DMS153 (cell line): ENCODE measurements at regions not wholly inside any gene's neighbourhood (a gene's known extent, or its start where the extent isn't known, plus 50 kb on each side); places are given as distances from the start of the nearest gene placed in this dataset.
A peak's percentile ranks its signal among the peaks of the same experiment; 100 is the strongest.

Experiments used
- DNase-seq: peaks from one replicate; lab custom pipeline; 2025; lab: John Stamatoyannopoulos, UW

DNA sequence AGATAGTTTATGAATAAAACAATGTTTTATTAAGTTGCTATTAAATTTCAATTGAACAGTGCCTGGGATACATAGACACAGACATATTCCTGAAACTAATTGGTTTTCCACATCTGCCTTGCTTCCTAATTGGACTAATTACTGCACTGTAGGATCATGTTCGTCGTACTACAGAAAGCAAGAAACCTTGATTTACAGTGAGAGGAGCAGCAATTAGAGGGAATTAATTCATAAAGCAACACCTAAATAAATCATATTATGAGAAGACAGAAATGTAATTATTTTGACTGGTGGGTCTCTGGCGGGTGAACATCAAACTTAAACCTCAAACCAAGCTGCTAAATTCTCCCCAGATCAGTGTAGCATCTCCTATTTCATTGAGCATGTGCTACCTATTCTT lies 124.6 kb upstream of the CAMK1G start:
- DNase-seq = no peak

DNA sequence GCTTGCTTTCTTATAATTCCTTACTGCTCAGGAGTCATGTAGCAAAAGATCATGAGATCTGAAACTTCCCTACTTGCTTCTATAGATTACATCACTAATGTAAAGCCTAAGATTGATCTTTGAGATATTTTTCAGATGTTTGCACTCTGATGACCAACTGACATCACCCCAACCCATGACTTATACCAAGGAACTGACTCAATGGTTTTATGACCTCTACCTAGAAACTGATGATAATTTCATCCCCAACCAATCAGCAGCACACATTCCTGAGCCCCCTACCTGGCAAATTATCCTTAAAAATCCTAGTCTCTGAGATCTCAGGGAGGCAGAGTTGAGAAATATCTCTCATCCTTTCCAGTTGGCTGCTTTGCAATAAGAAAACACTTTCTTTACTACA lies 122.3 kb upstream of the CAMK1G start:
- no peak for DNase-seq

DNA sequence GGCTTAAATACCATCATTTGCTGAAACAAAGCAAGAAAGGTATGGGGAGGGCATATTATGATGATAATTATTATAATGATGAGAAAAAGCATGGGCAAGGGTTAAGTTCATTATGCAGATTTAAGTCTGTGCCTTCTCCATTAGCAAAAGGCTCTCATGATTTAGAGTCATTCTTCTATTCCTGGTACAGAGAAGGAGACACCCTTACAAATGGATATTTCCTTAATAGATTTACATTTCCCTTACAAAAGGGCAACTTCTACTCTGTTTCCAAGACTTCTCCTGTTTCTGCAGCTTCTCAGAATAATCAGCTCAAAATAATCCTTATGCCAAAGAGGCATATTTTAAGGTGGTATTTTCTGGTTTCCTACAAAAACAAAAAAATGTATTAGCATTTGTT lies 121.1 kb upstream of the CAMK1G start:
- no peak for DNase-seq

DNA sequence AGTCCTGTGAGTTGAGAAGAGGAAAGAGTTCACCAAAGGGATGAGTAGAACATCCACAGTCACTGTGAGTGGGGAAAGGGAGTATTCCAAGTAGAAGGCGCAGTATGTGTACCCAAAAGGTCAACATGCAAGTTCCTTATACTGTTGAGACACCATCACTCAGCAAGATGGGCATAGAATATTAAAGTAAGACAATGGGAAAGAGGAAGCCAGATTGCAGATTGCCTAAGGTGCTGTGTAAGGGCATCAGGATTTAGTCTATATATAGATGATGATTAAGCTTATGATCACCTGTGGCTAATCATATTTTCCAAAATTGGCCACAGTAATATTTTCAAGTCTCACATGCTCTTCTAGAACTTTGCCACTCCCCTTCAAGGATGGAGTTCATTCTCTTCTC lies 120.1 kb upstream of the CAMK1G start:
- no peak for DNase-seq

DNA sequence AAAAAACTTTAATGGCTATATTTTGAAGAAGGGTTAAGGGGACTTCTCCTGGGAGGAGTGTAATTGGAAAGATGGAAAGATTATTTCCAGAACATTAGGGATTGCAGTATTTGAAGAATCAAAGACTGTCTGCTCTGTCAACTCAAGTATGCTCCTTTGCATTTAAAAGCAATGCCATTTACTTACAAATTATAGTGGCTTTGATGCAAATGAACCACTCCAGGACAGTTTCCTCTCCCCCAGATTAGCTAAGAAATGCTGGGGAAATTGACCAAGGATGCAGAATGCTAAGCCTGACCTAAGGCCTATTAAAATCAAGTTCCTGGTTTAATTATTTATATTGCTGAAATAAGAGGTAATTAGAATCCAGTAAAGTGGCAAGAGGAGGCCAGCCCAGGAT lies 110.5 kb upstream of the CAMK1G start:
- no peak for DNase-seq

DNA sequence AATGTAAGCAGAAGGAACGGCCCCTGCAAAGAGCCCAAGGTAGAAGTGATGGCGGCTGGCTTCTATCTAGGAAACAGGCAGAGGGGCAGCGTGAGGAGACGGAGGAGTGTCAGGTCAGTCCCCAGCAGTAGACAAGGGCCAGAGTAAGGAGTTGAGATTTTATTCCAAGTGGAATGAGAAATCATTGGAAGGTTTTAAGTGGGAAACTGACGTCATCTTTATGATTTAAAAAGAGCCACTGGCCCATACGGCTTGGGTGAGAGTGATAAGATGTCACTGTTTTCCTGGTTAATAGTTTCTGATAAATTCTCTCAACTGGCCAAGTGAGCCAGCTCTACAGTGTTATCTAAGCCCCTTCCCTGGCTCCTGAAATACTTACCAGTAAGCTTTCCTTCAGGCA lies 103.2 kb upstream of the CAMK1G start:
- no peak for DNase-seq

DNA sequence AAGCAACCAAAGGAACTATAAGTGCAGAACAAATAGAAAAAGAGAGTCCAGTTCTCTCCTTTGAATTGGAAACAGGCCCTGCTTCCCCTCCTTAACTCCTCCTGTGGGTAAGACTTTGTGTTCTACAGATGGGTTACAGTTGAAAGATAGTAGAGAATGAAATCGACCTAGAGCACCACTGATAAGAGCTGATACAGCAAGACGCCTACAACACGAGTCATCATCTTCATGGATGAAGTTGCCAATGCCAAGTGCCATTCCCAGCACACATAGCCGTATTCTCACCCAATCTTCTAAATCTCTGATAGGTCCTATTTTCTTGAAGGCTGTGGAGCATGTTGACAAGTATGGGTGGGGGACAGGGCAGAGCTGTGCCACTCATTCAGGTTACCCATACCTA lies 99.8 kb upstream of the CAMK1G start:
- DNase-seq = no peak

DNA sequence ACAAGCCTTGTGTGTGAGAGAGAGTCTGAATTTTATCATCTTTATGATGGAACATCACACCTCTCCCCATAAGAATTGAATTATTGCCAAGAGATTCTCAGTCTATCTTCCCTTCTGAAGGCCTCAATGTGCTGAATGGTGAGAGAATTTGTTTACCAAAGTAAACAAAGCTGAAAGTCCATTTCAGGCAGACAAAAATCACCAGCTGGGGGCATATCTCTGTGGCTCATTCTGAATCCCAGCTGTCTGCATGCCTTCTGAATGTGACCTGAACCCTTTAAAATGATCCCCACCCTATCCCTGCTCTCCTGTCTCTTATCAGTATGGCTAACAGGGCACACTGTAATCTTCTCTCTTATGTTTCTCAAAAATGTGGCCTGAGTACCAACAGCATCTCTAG lies 99.1 kb upstream of the CAMK1G start:
- DNase-seq = peak; percentile 59

DNA sequence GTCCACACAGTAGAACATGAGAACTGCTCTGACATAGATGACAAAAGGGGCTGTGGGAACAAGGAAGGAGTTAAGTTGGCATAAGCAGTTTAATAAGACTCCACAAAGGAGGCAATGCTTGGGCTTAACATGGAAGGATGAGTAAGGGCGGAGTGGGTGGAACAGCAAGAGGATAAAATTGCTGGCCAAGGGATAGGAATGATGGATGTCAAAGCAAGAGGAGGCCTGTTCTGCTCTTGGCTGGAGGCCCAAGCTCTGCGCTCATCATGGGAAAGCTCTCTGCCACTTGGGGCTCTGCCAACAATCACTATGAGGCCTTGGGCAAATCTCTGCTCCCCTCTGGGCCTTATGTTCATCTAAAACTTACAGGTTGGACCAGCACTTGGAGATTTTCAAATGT lies 98.3 kb upstream of the CAMK1G start:
- peak; percentile 65 for DNase-seq

DNA sequence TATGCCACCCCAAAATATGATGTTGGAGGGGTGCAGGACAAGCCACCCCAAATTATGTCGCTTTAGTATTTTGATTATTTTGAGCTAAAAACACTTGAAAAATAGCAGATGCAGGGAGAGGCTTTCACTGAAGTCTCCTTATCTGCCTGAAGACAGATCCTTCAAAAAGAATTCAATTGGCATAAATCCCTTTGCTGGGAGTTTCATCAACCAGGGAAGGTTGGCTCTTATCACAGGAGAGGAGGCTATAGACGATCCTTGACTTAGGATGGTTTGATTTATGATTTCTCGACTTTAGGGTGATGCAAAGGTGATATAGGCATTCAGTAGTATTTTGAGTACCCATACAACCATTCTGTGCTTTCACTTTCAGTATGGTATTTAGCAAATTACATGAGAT lies 97.8 kb upstream of the CAMK1G start:
- DNase-seq = no peak

DNA sequence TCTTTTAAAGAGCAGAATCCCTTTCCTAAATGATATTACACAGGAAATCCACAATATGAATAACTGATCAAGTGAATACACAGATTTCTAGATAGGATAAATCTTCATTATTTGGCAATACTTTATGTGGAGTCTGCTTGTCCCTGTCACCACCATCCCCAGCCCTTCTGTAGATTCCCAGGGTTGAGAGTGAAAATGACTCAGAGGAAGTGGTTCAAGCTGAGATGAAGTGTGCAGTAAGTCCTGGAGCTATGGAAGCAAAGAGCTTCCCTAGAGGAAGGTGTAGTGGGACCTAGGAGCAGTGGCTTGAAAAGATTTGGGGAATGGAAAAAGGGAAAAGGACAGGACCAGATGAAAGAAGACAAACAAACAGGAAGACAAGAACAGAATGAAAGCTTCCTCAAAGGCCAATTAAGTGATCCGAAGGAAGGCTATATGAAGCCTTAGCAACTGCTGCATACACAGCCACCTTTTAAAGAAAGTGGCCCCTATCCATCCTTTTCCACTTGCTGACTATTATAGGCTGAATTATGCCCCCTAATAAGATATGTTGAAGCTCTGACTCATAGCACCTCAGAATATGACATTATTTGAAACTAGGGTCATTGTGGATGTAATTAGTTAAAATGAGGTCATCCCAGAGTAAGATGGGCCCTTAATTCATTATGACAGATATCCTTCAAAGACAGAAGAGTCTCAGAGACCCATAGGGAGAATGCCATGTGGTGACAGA lies 96.5 kb upstream of the CAMK1G start:
- DNase-seq = no peak

DNA sequence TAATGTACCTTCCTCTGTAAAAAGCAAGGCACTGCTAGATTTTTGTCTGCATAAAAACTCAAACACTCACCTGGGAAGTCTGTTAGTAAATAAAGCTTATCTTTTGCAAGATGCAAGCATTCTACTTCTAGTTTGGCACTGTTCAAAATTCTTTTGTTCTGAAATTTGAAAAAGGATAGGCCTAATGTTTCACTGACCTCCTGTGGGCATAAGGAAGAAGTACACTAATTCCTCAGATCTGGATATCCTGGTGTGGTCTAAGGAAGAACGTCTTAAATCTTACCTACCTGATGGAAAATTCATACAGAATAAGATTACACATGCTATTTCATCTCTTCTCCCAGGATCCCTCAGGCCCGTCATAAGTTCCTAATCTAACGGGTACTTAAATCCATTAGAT lies 93.5 kb upstream of the CAMK1G start:
- DNase-seq = peak; percentile 38

DNA sequence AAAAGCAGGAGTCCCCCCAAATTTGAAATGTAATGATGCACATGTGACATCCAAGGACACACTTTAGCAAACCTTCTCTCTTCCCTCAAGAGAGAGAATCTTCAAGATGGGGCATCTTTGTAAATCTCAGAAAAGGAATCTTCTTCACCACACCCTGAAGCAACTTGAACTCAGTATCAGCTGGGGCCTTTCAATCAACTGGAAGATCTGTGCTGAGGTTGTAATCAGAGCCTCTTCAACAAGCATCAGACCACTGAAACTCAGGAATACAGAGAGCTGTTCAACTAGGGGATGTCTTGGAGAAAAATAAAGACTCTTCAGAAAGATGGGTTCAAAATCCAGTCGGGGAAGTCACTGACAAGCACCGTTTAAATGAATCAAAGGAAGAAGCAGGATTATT lies 92.5 kb upstream of the CAMK1G start:
- DNase-seq = no peak

DNA sequence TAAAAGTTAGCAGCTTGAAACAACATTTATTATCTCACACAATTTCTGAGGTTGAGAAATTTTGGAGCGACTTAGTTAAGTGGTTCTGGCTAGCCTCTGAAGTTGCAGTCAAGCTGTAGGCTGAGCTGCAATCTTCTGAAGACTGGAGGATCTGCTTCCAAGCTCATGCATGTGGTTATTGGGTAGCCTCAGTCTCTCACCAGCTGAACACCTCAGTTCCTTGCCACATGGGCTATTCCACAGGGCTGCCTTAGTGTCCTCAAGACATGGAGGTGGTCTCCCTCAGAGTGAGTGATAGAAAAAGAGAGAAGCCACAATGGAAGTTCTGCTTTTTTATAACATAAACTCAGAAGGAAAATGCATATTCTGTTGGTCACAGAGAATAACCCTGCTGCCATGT lies 92.0 kb upstream of the CAMK1G start:
- no peak for DNase-seq

DNA sequence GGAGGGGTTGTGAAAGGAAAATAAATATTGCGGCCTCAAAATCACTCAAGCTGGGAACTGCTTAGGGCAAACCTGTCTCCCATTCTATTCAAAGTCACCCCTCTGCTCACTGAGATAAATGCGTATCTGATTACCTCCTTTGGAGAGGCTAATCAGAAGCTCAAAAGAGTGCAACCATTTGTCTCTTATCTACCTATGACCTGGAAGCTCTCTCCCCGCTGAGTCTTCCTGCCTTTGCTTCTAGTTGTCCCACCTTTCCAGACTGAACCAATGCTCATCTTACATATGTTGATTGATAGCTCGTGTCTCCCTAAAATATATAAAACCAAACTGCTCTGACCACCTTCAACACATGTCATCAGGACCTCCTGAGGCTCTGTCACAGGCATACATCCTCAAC lies 91.6 kb upstream of the CAMK1G start:
- DNase-seq = no peak

DNA sequence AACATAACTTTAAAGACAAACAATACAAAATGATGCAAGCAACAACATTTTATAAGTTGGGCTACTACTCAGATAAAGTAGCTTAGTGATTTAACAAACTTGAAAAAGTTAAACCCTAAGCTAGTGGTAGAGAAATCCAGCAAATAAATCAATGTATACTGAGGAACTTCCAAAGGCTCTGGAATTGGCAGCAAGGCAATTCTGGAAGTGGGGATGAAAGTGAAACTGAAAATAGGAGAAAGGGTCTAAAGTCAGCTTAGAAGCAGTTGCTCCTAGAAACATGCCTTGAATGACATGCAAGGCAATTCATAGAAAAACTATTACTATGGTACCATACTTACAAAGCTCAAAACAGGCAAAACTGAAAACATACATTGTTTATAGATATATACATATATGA lies 90.0 kb upstream of the CAMK1G start:
- DNase-seq = no peak

DNA sequence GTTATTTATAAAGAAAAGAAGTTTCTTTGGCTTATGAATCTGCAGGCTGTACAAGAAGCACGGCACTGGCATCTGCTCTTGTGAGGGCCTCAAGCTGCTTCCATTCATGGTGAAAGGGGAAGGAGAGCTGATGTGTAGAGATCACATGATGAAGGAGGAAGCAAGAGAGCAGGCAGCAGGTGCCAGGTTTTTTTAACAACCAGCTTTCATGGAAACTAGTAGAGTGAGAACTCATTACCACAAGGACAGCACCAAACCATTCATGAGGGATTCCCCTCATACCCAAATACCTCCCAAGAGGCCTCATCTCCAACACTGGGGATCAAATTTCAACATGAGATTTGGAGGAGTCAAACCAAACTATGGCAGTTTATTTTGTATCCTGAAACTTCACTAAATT lies 85.8 kb upstream of the CAMK1G start:
- DNase-seq = no peak

DNA sequence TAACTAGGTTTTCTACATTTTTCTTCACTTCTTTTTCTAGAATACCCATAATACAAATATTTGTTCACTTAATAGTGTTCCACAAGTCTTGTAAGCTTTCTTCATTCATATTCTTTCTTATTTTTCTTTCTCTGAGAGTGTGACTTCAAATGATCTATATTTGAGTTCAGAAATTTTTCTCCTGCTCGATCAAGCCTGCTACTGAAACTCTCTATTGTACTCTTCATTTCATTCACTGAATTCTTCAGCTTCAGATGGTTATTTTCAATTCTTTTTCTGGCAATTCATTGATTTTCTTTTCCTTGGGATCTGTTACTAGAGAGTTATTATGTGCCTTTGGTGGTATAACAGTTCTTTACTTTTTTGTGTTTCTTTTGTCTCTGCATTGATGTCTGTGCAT lies 82.5 kb upstream of the CAMK1G start:
- DNase-seq = no peak

DNA sequence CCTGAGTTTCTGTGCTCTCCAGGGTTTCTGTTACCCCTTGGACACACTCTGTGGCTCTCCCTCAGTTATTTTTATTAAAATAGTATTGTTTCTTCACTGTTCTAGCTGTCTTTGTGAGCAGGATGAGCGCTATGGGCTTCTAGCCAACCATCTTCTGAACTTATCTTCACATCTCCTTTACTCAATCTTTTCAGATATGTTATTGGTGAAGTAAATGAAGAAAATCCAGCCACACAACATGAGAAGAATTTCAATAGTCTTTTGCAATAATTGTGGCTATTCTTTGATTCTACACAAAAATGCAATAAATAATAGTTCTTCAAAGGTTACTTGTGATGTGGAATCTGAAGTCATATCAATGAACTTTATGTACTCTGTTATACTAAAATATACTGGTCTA lies 80.3 kb upstream of the CAMK1G start:
- no peak for DNase-seq

DNA sequence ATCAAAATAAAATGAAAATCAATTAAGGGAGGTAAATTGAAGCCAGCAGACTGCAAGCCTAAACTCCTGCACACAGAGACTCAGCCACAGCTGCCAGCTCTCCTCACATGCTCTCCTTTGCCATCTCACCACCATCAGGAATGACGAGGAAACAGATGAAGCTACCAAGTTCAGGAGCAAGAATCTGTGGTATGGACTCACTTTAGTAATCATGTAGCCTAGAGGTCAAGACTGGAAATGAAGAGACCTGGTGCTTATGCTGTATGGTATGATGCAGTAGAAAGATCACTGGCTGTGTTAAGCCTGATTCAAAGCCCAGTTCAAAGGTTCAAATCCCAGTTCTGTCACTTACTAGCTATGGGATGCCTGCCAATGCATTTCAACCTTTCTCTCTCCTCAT lies 78.9 kb upstream of the CAMK1G start:
- no peak for DNase-seq

DNA sequence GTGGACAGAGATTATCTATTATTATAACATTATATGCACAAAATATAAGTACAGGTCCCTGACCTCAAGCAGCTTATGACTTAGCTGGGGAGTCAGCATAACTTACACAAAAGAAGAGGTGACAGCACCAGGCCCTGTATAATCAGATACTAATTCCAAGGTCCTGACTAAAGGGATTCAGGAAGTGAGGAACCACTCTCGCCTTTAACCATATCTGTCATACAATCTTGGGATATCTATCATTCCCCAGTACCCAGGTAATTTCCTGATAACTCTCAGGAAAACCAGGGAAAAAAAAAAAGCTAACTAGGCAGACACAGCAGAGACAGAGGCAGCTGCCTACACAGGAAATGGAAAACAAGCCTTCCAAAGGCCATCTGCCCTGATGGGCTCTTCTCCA lies 78.5 kb upstream of the CAMK1G start:
- DNase-seq = no peak

DNA sequence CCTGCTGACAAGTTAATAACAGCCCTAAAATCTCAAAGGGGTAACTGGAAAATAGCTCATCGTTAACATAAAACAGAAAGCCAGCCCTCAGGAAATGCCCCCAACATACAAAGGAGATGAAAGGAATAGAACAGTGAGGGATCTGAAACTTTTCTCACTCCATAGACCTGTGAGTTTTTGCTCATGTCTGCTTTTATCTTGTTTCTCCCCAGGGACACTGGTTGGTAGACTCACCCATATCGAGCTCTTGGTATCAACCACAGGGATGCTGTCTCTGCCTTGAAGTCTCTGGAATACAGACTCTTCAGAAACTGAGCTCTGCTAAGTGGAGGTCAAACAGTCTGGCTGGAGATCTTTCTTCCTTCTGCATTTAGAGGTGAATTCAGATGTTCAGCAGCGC lies 77.4 kb upstream of the CAMK1G start:
- no peak for DNase-seq

DNA sequence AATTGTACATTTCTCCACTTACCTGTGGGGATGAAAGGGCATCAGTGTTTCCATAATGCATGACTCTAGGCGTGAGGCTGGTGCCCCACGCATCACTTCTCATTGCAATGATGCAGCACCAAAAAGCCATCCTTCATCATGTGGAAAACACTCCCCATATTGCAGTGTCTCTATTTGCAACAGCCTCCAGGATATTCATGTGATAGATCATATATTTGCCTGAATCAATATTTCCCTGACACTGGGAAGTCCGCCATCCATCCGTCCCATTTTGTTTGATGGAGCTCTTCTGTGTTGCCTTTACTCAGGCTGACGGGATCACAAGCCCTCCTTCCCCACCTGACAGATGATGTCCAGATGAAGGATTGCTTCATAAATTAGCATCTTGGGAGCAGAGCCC lies 74.5 kb upstream of the CAMK1G start:
- no peak for DNase-seq

DNA sequence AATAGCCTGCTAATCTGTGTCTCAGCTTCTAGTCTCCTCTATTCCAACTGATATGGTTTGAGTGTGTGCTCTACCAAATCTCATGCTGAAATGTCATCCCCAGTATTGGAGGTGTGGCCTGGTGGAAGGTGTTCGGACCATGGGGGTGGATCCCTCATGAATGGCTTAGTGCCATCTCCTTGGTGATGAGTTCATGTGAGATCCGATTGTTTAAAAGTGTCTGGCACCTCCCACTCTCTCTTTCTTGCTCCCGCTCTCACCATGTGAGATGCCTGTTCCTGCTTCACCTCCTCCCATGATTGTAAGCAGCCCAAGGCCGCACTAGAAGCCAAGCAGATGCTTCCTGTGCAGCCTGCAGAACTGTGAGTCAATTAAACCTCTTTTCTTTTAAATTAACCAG lies 73.5 kb upstream of the CAMK1G start:
- DNase-seq = no peak

DNA sequence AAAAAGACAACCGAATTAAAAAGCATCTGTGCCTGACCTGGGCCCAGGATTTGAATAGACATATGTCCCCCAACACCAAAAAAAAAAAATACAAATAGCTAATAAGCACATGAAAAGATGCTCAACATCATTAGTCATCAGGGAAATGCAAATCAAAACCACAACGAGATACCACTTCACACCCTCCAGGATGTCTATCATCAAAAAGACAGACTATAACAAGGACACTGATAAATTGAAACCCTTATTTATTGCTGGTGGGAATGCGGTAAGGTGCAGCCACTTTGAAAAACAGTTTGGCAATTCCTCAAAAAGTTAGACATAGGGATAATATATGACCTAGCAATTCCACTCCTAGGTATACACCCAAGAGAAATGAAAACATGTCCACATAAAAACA lies 72.3 kb upstream of the CAMK1G start:
- no peak for DNase-seq
